ENCODE measurements at regions not wholly inside any gene's neighbourhood (a gene's known extent, or its start where the extent isn't known, plus 50 kb on each side); places are given as distances from the start of the nearest gene placed in this dataset.

DNA sequence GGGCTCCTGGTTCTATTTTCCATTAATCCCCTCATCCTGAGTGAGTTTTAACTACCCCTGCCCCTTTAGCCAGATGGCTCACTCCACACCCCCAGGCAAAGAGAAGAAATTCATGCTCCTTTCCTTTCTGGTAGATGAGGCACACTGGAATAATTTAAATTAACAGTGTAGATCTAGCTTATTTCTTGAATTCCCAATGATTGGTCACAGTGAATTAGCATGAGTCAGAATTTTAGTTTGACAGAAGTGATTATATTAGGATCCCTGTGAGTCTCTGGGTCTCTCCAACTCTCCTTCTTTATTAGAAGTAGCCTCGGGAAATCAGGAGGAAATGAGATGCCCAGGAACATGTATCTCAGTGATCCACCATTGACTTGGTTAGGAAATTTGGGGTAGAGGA lies 103.1 kb upstream of the KAZN start:
- DNase-seq (ENCODE audit: low read depth in 2 of 2) = no peak

GRCh38 chr1:14495996-14496395 lies 102.5 kb upstream of the KAZN start:
- DNase-seq (ENCODE audit: low read depth in 2 of 2) = no peak

DNA sequence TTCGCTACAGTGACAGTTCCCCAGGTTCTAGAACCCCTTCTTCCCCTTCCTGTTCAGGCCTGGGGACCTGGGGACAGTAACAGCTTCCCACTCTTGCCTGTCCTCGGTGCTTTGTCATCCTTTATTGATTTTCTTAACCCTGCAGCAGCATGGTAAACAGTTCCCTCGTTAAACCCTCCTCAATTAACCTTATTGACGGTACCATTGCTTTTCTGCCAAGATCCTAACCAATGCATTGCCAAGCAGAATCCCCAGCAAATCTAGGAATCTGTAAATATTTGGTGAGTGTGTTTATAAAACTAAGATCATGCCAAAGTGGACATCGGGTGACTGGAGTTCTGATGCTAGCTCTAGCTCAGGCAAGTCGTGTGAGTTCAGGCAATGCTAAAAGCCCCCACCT lies 99.6 kb upstream of the KAZN start:
- no peak for DNase-seq (ENCODE audit: low read depth in 2 of 2)

DNA sequence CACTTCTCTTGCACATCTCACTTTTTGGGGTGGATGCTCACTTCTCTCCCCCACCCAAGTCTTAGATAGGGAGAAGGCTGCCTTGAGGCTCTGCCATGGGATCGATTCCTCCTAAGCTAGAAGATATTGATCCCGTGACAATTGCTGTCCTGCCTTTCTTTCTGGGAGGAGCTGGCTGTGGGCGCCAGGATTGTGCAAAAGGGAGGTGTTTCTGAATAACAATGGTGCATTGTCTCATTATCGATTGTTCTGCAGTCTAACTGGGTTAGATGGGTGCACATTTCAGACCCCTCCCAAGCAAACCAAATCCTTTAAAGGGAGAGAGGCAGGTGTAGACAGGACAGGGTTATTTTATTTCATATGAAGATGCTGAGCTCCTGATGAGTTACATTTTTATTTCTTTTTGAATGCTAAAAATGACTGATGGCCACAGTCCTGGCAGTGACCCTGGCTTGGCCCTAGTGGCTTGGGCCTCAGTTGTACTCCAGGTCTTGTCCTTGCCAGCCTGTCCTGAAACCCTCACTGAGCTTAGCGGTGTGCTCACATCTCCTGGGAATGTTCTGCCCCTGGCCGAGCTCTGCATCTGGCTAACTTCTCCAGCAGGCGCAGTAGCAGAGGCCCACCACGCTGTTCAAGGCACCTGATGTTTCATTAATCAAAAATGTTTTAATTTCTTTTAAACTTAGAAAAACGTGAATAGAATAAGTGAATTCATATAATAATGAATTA lies 99.0 kb upstream of the KAZN start:
- DNase-seq (ENCODE audit: low read depth in 2 of 2) = no peak

- DNase-seq (ENCODE audit: low read depth in 2 of 2) = no peak
These were observed 98.4 kb upstream of the KAZN start for GRCh38 chr1:14500041-14500440.

- no peak for DNase-seq (ENCODE audit: low read depth in 2 of 2)
These were observed 97.6 kb upstream of the KAZN start for GRCh38 chr1:14500912-14501311.

DNA sequence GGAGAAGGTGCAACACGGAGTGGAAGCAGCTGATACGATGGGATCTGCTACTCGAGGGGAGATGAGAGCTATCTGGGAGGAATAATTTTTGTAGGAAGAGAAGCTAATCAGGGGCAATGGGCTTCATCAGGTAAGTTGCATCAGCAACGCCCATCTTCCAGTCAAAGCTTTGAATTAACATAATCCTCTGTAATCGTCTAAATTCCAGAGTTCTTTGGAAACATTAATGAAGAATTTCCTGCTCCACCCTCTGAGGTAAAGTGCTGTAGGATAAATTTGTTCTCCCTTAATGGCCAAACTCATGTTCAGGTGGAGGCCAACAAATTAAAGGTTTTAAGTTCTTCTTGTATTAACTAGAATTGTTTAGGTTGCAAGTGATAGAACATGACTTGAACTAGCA lies 94.0 kb upstream of the KAZN start:
- DNase-seq (ENCODE audit: low read depth in 2 of 2) = no peak

GRCh38 chr1:14506471-14507255 lies 91.8 kb upstream of the KAZN start:
- DNase-seq (ENCODE audit: low read depth in 2 of 2) = no peak

GRCh38 chr1:14507262-14507661 lies 91.2 kb upstream of the KAZN start:
- no peak for DNase-seq (ENCODE audit: low read depth in 2 of 2)

GRCh38 chr1:14508613-14509012 lies 89.9 kb upstream of the KAZN start:
- DNase-seq (ENCODE audit: low read depth in 2 of 2) = no peak

DNA sequence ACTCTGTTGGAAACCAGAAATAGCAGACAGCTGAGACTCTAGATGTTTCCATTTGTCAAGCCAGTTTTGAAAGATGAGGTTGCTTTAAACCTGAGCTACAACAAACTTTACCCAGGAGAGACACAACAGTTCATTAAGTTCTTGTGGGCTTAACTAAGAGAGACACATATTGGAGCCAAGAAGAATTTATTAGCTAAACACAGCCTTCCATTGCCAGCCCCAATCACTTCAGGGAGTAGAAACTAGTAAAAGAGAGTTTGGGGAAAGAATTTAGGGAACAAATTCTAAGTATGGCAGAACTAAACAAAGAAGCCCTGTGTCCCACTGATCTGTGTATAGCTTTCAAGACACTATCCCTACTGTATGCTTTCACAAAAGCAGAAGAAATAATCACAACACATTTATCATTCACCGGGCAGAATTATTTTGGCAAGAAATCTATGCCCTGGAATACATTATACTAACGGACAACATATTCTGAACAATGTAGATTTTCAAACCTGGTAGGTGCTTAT lies 87.3 kb upstream of the KAZN start:
- no peak for DNase-seq (ENCODE audit: low read depth in 2 of 2)

GRCh38 chr1:14511796-14512585 lies 86.5 kb upstream of the KAZN start:
- no peak for DNase-seq (ENCODE audit: low read depth in 2 of 2)

GRCh38 chr1:14513111-14513510 lies 85.4 kb upstream of the KAZN start:
- no peak for DNase-seq (ENCODE audit: low read depth in 2 of 2)

DNA sequence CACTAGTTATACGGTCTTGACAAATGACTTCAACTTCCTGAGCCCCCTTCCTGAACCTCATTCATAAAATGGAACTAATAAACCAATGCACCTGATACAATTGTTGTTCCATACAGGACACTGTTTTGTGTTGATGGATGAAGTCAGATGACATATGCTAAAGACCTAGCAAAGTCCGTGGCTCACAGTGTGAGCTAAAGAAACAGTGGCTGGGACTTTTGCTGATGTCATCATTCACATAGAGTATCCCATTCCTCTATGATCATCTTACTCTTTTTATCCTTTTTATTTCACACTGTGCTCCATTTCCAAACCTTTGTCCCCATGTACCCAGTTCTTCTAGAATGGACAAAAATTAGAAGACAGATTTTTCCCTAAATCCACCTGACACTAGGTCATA lies 83.7 kb upstream of the KAZN start:
- DNase-seq (ENCODE audit: low read depth in 2 of 2) = no peak

DNA sequence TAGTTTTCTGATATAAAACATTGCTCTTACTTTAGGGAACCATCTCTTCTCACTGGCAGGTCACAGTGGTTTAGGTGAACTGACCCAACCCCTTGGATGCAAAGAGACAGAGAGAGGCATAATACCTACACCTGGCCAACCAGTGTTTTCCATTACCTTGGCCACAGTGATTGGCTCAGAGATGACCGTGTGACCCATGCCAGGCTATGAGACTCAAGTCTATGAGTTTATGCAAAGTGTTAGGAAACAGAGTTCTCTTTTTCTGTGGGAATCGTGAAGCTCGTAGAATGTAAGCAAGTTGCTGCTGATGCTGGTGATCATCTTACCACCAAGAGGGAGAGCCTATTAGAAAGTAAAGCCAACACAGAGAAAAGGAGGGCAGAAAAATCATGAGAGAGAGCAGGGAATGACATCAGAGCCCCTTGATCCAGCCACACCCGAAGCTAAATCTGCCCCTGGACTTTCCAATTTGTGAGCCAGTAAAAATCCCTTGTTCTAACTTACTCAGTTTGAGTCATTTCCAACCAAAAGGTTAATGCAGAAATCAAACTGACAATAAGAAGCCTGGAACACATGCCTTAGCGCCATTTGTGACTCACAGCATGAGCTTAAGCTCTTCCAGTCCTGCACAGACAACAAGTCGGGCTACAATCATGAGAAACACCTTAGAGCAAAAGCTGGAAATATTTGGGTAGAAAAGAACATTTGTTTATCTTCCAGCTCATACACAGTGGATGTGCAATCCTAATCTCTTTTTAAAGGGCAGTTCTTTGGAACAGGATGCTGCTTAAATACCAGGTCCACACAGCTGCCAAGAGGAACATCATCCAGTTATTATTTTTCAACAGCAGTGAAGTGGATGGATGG lies 81.3 kb upstream of the KAZN start:
- DNase-seq (ENCODE audit: low read depth in 2 of 2) = no peak

DNA sequence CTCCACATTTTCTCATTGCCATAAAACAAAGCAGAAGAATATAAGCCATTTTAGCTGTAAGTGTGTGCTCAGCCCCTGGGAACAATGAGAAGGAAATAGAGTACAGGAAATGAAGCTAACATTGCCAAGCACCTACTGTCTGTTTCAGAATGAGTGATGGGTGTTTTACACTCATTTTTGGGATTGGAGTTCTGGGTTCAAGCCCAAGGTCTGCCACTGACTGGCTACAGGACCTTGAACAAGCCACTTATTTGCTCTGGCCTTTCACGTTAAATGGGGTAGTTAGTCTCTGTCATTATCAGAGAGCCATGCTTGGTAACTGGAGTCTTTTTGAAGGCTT lies 80.7 kb upstream of the KAZN start:
- no peak for DNase-seq (ENCODE audit: low read depth in 2 of 2)

- DNase-seq (ENCODE audit: low read depth in 2 of 2) = no peak
These were observed 78.5 kb upstream of the KAZN start for GRCh38 chr1:14519976-14520375.

GRCh38 chr1:14520514-14521163 lies 77.8 kb upstream of the KAZN start:
- DNase-seq (ENCODE audit: low read depth in 2 of 2) = no peak

GRCh38 chr1:14521622-14522021 lies 76.9 kb upstream of the KAZN start:
- no peak for DNase-seq (ENCODE audit: low read depth in 2 of 2)

DNA sequence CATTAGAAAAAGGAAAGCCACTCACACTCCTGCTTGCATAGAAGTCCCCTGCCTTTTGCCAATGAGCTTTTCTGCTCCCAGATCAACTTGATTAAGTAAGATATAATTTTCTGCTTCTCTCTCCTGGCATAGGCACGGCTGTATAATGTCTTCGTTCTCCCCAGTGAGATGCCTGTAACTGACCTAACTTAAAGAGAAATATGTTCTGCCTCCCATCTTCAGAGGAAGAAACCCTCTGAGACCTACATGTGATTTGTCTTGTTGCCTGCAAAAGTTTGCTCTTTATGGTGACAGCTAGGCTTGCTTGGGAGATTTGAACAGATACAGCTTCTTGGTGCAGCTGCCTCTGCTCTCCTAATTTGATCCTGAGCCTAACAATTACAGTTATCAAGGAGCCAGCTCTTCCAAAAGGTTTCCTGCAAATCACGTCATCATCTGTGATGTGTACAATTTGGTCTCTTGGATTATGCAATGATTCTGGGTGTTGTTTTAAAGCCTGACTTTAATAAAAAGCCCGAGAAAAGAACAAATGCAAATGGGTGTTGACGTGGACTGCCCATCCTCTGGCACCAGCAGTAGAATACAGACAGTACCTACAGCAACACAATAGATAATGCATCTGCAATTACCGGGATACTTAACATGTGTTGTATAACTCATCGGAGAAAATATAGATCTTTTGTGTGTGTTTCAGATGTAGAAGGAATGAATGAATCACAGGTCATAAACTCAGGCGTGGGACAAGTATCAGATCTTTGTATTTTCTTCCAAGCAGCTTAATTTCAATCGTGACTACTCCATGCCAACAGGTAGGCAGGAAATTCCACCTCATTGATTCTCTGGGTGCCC lies 76.2 kb upstream of the KAZN start:
- no peak for DNase-seq (ENCODE audit: low read depth in 2 of 2)

All from stimulated activated CD4-positive, alpha-beta T cell treated with anti-CD3 and anti-CD28 coated beads, Interleukin-1b, Interleukin-23, amount 100 ng/mL, for 4 hours (primary cell).